H1 (cell line): ENCODE measurements at regions not wholly inside any gene's neighbourhood (a gene's known extent, or its start where the extent isn't known, plus 50 kb on each side); places are given as distances from the start of the nearest gene placed in this dataset.
A peak's percentile ranks its signal among the peaks of the same experiment; 100 is the strongest.

Experiments
- CTCF ChIA-PET: fragments of 300-600 bp; sonication (Branson Sonifier 250); formaldehyde crosslinking; loops from one replicate; lab custom pipeline; 2021; ENCODE audit not compliant: partially characterized antibody; lab: Charles Lee
- POLR2A ChIA-PET: fragments of 300-600 bp; sonication (Branson Sonifier 250); formaldehyde crosslinking; loops from one replicate; lab custom pipeline; 2021; ENCODE audit warnings: inconsistent platforms; ENCODE audit not compliant: partially characterized antibody; lab: Charles Lee
- DNase-seq, 2 experiments: peaks; one replicate each; pipeline versions ENCODE4 v3.0.0 to v3.0.0-alpha.2; 2010 to 2022; ENCODE audit warnings: low spot score in 2 of 2, low read depth in 1 of 2, mixed read lengths in 1 of 2
- FAIRE-seq: peaks from 2 replicates; lab custom pipeline; 2011; peaks lifted over from hg19 to GRCh38; lab: Jason Lieb, UNC
- H2AFZ ChIP-seq: 2 replicates; pipeline ENCODE4 v1.8.1; 2012; ENCODE audit warnings: low read length, inconsistent platforms
- H2AK5ac ChIP-seq: 2 replicates; pipeline ENCODE4 v1.6.1; 2013; ENCODE audit warnings: low read depth, low read length
- H2BK120ac ChIP-seq: replicated peaks from 2 replicates; pipeline ENCODE3; 2013; ENCODE audit warnings: low read depth, low read length, inconsistent platforms
- H2BK12ac ChIP-seq: 2 replicates; pipeline ENCODE4 v1.6.1; 2013; ENCODE audit warnings: low read depth, low read length
- H2BK15ac ChIP-seq: 2 replicates; pipeline ENCODE4 v1.6.1; 2013; ENCODE audit warnings: low read length
- H2BK20ac ChIP-seq: 2 replicates; pipeline ENCODE4 v1.6.1; 2013; ENCODE audit warnings: low read length
- H2BK5ac ChIP-seq: 2 replicates; pipeline ENCODE4 v1.6.1; 2013; ENCODE audit warnings: low read depth, low read length
- H3K14ac ChIP-seq: 2 replicates; pipeline ENCODE4 v1.6.1; 2013; ENCODE audit warnings: inconsistent platforms; ENCODE audit not compliant: insufficient read length
- H3K18ac ChIP-seq: 2 replicates; pipeline ENCODE4 v1.6.1; 2013; ENCODE audit warnings: low read length; ENCODE audit errors: extremely low read depth
- H3K23ac ChIP-seq: 2 replicates; pipeline ENCODE4 v1.6.1; 2013; ENCODE audit warnings: inconsistent platforms; ENCODE audit not compliant: insufficient read length
- H3K23me2 ChIP-seq: 2 replicates; pipeline ENCODE4 v1.6.1; 2013; ENCODE audit warnings: low read depth, low read length
- H3K27ac ChIP-seq: 2 replicates; pipeline ENCODE4 v1.6.1; 2011; ENCODE audit warnings: low read depth, low read length, inconsistent platforms
- H3K27me3 ChIP-seq, 4 experiments: replicated peaks in 1 of 4; 1 replicate in 1 of 4; 2 replicates in 3 of 4; pipeline versions ENCODE4 v1.6.1 to v1.8.1; 2011 to 2013; ENCODE audit warnings: low read length in 3 of 4, mild to moderate bottlenecking in 3 of 4, inconsistent platforms in 2 of 4, mixed read lengths in 2 of 4, moderate library complexity in 1 of 4; ENCODE audit not compliant: control insufficient read depth in 3 of 4, insufficient read depth in 3 of 4; ENCODE audit errors: extremely low read depth in 1 of 4
- H3K36me3 ChIP-seq, 4 experiments: 2 replicates each; pipeline versions ENCODE4 v1.6.1 to v1.8.1; 2011 to 2013; ENCODE audit warnings: mild to moderate bottlenecking in 4 of 4, low read length in 3 of 4, moderate library complexity in 2 of 4, control low read depth in 1 of 4, inconsistent platforms in 1 of 4; ENCODE audit not compliant: insufficient read depth in 4 of 4, control insufficient read depth in 2 of 4
- H3K4ac ChIP-seq: replicated peaks from 2 replicates; pipeline ENCODE3; 2013; ENCODE audit warnings: low read length, low read depth, mixed read lengths, inconsistent platforms; ENCODE audit not compliant: insufficient read length
- H3K4me1 ChIP-seq, 4 experiments: replicated peaks in 1 of 4; 1 replicate in 1 of 4; 2 replicates in 3 of 4; pipeline versions ENCODE4 v1.6.1 to v1.8.1; 2011 to 2013; ENCODE audit warnings: low read length in 3 of 4, inconsistent platforms in 2 of 4, mixed read lengths in 1 of 4; ENCODE audit not compliant: insufficient read depth in 4 of 4, control insufficient read depth in 3 of 4
- H3K4me2 ChIP-seq, 2 experiments: 2 replicates each; pipeline versions ENCODE4 v1.6.1 to v1.8.1; 2011 to 2013; ENCODE audit warnings: low read depth in 2 of 2, low read length in 2 of 2, control low read depth in 1 of 2, inconsistent platforms in 1 of 2, mild to moderate bottlenecking in 1 of 2; ENCODE audit not compliant: insufficient read depth in 1 of 2
- H3K4me3 ChIP-seq, 4 experiments: fragments of 200-600, 300-600 bp in 1 of 4; sonication (generic), shearing (Covaris generic), sonication (Bioruptor Twin) in 1 of 4; 2 replicates each; pipeline versions ENCODE4 v1.5.1 to v1.8.1; 2011 to 2016; ENCODE audit warnings: low read length in 4 of 4, low read depth in 3 of 4, control low read depth in 2 of 4, inconsistent platforms in 2 of 4, mild to moderate bottlenecking in 2 of 4, mixed read lengths in 1 of 4, moderate library complexity in 1 of 4; ENCODE audit not compliant: insufficient read depth in 2 of 4; ENCODE audit errors: extremely low read depth in 1 of 4
- H3K56ac ChIP-seq: replicated peaks from 2 replicates; pipeline ENCODE3; 2013; ENCODE audit warnings: low read depth, mild to moderate bottlenecking, mixed read lengths, low read length, inconsistent platforms; ENCODE audit not compliant: insufficient read length
- H3K79me1 ChIP-seq: 2 replicates; pipeline ENCODE4 v1.6.1; 2013; ENCODE audit warnings: low read depth, low read length, control low read depth
- H3K79me2 ChIP-seq, 2 experiments: 2 replicates each; pipeline versions ENCODE4 v1.6.1 to v1.8.1; 2012 to 2013; ENCODE audit warnings: low read length in 2 of 2, mild to moderate bottlenecking in 2 of 2, inconsistent platforms in 1 of 2; ENCODE audit not compliant: insufficient read depth in 2 of 2, control insufficient read depth in 1 of 2
- H3K9ac ChIP-seq, 4 experiments: replicated peaks in 1 of 4; 1 replicate in 1 of 4; 2 replicates in 3 of 4; pipeline versions ENCODE4 v1.6.1 to v1.8.1; 2011 to 2013; ENCODE audit warnings: low read depth in 3 of 4, low read length in 3 of 4, control low read depth in 2 of 4, mild to moderate bottlenecking in 2 of 4, moderate library complexity in 2 of 4, inconsistent platforms in 1 of 4; ENCODE audit errors: extremely low read depth in 1 of 4
- H3K9me3 ChIP-seq, 2 experiments: 2 replicates each; pipeline versions ENCODE4 v1.6.1 to v1.8.1; 2012 to 2013; ENCODE audit warnings: mild to moderate bottlenecking in 2 of 2, moderate library complexity in 2 of 2, control low read depth in 1 of 2, inconsistent platforms in 1 of 2, low read depth in 1 of 2, low read length in 1 of 2, mixed read lengths in 1 of 2; ENCODE audit not compliant: insufficient read depth in 2 of 2
- H4K20me1 ChIP-seq, 2 experiments: replicated peaks in 1 of 2; 2 replicates each; pipeline versions ENCODE3 to v1.8.1; 2011 to 2013; ENCODE audit warnings: inconsistent platforms in 2 of 2, low read length in 2 of 2, mild to moderate bottlenecking in 1 of 2; ENCODE audit not compliant: insufficient read depth in 2 of 2, control insufficient read depth in 1 of 2
- H4K5ac ChIP-seq: 2 replicates; pipeline ENCODE4 v1.6.1; 2013; ENCODE audit warnings: low read length, low read depth, mixed read lengths, inconsistent platforms; ENCODE audit not compliant: insufficient read length
- H4K8ac ChIP-seq: 2 replicates; pipeline ENCODE4 v1.8.0; 2013; ENCODE audit warnings: mild to moderate bottlenecking, moderate library complexity, low read length, inconsistent platforms; ENCODE audit not compliant: insufficient read depth; ENCODE audit errors: extremely low read depth
- H4K91ac ChIP-seq: replicated peaks from 2 replicates; pipeline ENCODE3; 2013; ENCODE audit warnings: low read length, mixed read lengths, inconsistent platforms; ENCODE audit not compliant: insufficient read length
- CBX8 ChIP-seq: fragments of 300-800, 300-1000 bp; sonication (generic); IDR thresholded peaks from 2 replicates; pipeline ENCODE4 v1.7.1; 2016; ENCODE audit warnings: low read depth, low read length, borderline replicate concordance
- CTCF ChIP-seq, 3 experiments: IDR thresholded peaks; 1 replicate in 2 of 3; 2 replicates in 1 of 3; pipeline versions ENCODE4 v1.5.1 to v1.6.1; 2011; ENCODE audit warnings: low read length in 3 of 3, mild to moderate bottlenecking in 3 of 3, inconsistent platforms in 2 of 3, low read depth in 1 of 3, moderate library complexity in 1 of 3; ENCODE audit not compliant: insufficient read depth in 1 of 3; ENCODE audit errors: control extremely low read depth in 1 of 3
- GABPA ChIP-seq: IDR thresholded peaks from 2 replicates; pipeline ENCODE4 v1.6.1; 2011; ENCODE audit warnings: mild to moderate bottlenecking, low read length, moderate library complexity, borderline replicate concordance; ENCODE audit not compliant: insufficient read depth
- JUND ChIP-seq: IDR thresholded peaks from 2 replicates; pipeline ENCODE4 v1.6.1; 2011; ENCODE audit warnings: mild to moderate bottlenecking, improper control_type of control experiment, low read length
- KDM4A ChIP-seq: IDR thresholded peaks from one replicate; pipeline ENCODE4 v1.7.1; 2012; ENCODE audit warnings: low read depth, mild to moderate bottlenecking, moderate library complexity, low read length, inconsistent platforms; ENCODE audit not compliant: severe bottlenecking
- KDM5A ChIP-seq: fragments of 200-600 bp; IDR thresholded peaks from 2 replicates; pipeline ENCODE4 v1.7.1; 2012; ENCODE audit warnings: mild to moderate bottlenecking, low read length, inconsistent platforms, mixed read lengths
- NANOG ChIP-seq: IDR thresholded peaks from 2 replicates; pipeline ENCODE4 v1.6.1; 2011; ENCODE audit warnings: low read length, low read depth, mild to moderate bottlenecking, inconsistent platforms; ENCODE audit not compliant: insufficient read depth, poor library complexity, severe bottlenecking
- RAD21 ChIP-seq, 2 experiments: IDR thresholded peaks in 1 of 2; conservative IDR thresholded peaks in 1 of 2; 2 replicates each; pipeline ENCODE4 v1.6.1; 2011; ENCODE audit warnings: low read depth in 2 of 2, low read length in 2 of 2, improper control_type of control experiment in 1 of 2, inconsistent platforms in 1 of 2, mild to moderate bottlenecking in 1 of 2, moderate library complexity in 1 of 2
- RBBP5 ChIP-seq: IDR thresholded peaks from 2 replicates; pipeline ENCODE4 v1.7.1; 2012; ENCODE audit warnings: low read depth, mild to moderate bottlenecking, inconsistent platforms, low read length, moderate library complexity, borderline replicate concordance
- SUZ12 ChIP-seq: fragments of 200-600 bp; sonication (generic); IDR thresholded peaks from 2 replicates; pipeline ENCODE4 v1.6.1; 2012; ENCODE audit warnings: mild to moderate bottlenecking, inconsistent platforms, low read length, moderate library complexity, mixed read lengths
- YY1 ChIP-seq: IDR thresholded peaks from 2 replicates; pipeline ENCODE4 v1.6.1; 2011; ENCODE audit warnings: low read depth, mild to moderate bottlenecking, low read length
- WGBS, 2 experiments: shearing (Covaris generic) in 1 of 2; methylation state at CpG; one replicate each; pipeline versions ENCODE4 v1.1.6 to v1.1.7; 2013 to 2015; ENCODE audit warnings: low lambda C conversion rate in 2 of 2, mixed read lengths in 2 of 2, inconsistent platforms in 1 of 2, low coverage in 1 of 2, missing lambda C conversion rate in 1 of 2; ENCODE audit not compliant: insufficient replicate concordance in 2 of 2, insufficient coverage in 1 of 2, insufficient read length in 1 of 2; ENCODE audit errors: extremely low coverage in 1 of 2, missing lambda C conversion rate in 1 of 2; 5-methylcytosine and 5-hydroxymethylcytosine counted together

- FAIRE-seq (no peak), DNase-seq (no peak)
- Histone ChIP-seq H2BK20ac (no peak overlapping the region), H2AFZ (peak overlapping the region; percentile 19; the same call in 1 of the 2 replicates), H4K8ac (no peak overlapping the region), H2AK5ac (no peak overlapping the region), H3K4me3 (no peak overlapping the region), H3K36me3 (no peaks in the 10 kb centered on the region), H3K9ac (no peak overlapping the region), H3K18ac (no peak overlapping the region), H2BK12ac (no peak overlapping the region), H3K79me1 (no peaks in the 10 kb centered on the region), H4K91ac (no peak overlapping the region), H4K20me1 (no peaks in the 10 kb centered on the region), H3K4me2 (no peak overlapping the region), H3K56ac (no peak overlapping the region), H2BK120ac (no peak overlapping the region), H3K79me2 (no peaks in the 10 kb centered on the region), H3K27me3 (no peaks in the 10 kb centered on the region), H3K4ac (no peak overlapping the region), H3K23ac (no peak overlapping the region), H3K9me3 (no peaks in the 10 kb centered on the region), H4K5ac (no peak overlapping the region), H2BK15ac (no peak overlapping the region), H3K27ac (no peak overlapping the region), H3K23me2 (no peaks in the 10 kb centered on the region), H3K14ac (no peak overlapping the region), H3K4me1 (peaks cover 0 to 4% (median 1%) of the 10 kb centered on the region in 4 experiments; a peak in 1 of 7 replicates), H2BK5ac (no peak overlapping the region)
- CTCF ChIA-PET = interaction anchor here (1.0 kb wide), 1 partner anchor 48 kb away, joined by 3 read pairs; no protein-coding TSS in a partner anchor
- 96% methylated on average over 2 of the region's 2 CpGs; no CpG with 5 or more reads in 1 of the 2 experiments for WGBS, 2 experiments
- POLR2A ChIA-PET = no interaction called here
- no peak for TF ChIP-seq NANOG
- no peak for TF ChIP-seq CBX8
- TF ChIP-seq KDM4A = no peak
- TF ChIP-seq YY1 = no peak
- no peak for TF ChIP-seq JUND
- TF ChIP-seq GABPA = no peak
- TF ChIP-seq CTCF (IDR thresholded peaks at IDR 0.05; ENCODE audit: control extremely low read depth in 1 of 3, insufficient read depth in 1 of 3, low read depth in 1 of 3, low read length in 3 of 3) = no peak
- TF ChIP-seq SUZ12 = no peak
- no peak for TF ChIP-seq KDM5A
- no peak for TF ChIP-seq RAD21 (IDR thresholded peaks at IDR 0.05 in 1 of 2, conservative IDR thresholded peaks at IDR 0.05 in 1 of 2; ENCODE audit: low read depth in 2 of 2, low read length in 2 of 2)
- no peak for TF ChIP-seq RBBP5
These were observed 291.4 kb downstream of the CENPW start for GRCh38 chr6:126631363-126631762.
